SW480 (cell line): ENCODE measurements at regions not wholly inside any gene's neighbourhood (a gene's known extent, or its start where the extent isn't known, plus 50 kb on each side); places are given as distances from the start of the nearest gene placed in this dataset.
"Not testable (repeated sequence)": the region's sequence is repeated elsewhere in the genome, so short reads cannot be mapped to it uniquely, and the experiment has no call there.

Source experiments
- DNase-seq: peaks from one replicate; pipeline ENCODE4 v3.0.0-alpha.2; 2016; ENCODE audit warnings: low spot score

GRCh38 chr5:159456722-159457465 is 126.6 kb upstream of the IL12B start:
- DNase-seq = peak; percentile 24

- no peak for DNase-seq
Measured at GRCh38 chr5:159458217-159458711, 128.0 kb upstream of the IL12B start.

- DNase-seq = no peak
Measured at GRCh38 chr5:159459132-159459627, 128.9 kb upstream of the IL12B start.

GRCh38 chr5:159459951-159460538 is 129.8 kb upstream of the IL12B start:
- DNase-seq = no peak

- peak; percentile 49 for DNase-seq
Measured at GRCh38 chr5:159463590-159464321, 133.5 kb upstream of the IL12B start.

GRCh38 chr5:159465604-159466003 is 135.3 kb upstream of the IL12B start:
- no peak for DNase-seq

GRCh38 chr5:159467666-159468065 is 137.4 kb upstream of the IL12B start:
- no peak for DNase-seq

- DNase-seq = no peak
Measured at GRCh38 chr5:159469496-159470372, 139.4 kb upstream of the IL12B start.

GRCh38 chr5:159471904-159472303 is 141.6 kb upstream of the IL12B start:
- DNase-seq = no peak

- no peak for DNase-seq
Measured at GRCh38 chr5:159475026-159475425, 144.7 kb upstream of the IL12B start.

GRCh38 chr5:159478950-159479349 is 148.7 kb upstream of the IL12B start:
- DNase-seq = peak; percentile 20

- no peak for DNase-seq
Measured at GRCh38 chr5:159480849-159481248, 150.6 kb upstream of the IL12B start.

GRCh38 chr5:159481751-159482150 is 151.5 kb upstream of the IL12B start:
- DNase-seq = no peak

GRCh38 chr5:159486836-159487235 is 156.5 kb upstream of the IL12B start:
- DNase-seq = no peak

GRCh38 chr5:159488516-159488915 is 158.2 kb upstream of the IL12B start:
- DNase-seq = no peak

GRCh38 chr5:159489779-159490178 is 159.5 kb upstream of the IL12B start:
- no peak for DNase-seq

- no peak for DNase-seq
Measured at GRCh38 chr5:159490507-159490906, 160.2 kb upstream of the IL12B start.

- no peak for DNase-seq
Measured at GRCh38 chr5:159493696-159494095, 163.4 kb upstream of the IL12B start.

GRCh38 chr5:159496773-159497172 is 166.5 kb upstream of the IL12B start:
- DNase-seq = no peak

GRCh38 chr5:159497221-159497620 is 166.9 kb upstream of the IL12B start:
- no peak for DNase-seq

GRCh38 chr5:159498630-159499029 is 168.3 kb upstream of the IL12B start:
- DNase-seq = no peak

- not testable (repeated sequence) for DNase-seq
Measured at GRCh38 chr5:159502116-159502515, 171.8 kb upstream of the IL12B start.
